Hepatocyte (in vitro differentiated cells): ENCODE measurements at regions not wholly inside any gene's neighbourhood (a gene's known extent, or its start where the extent isn't known, plus 50 kb on each side); places are given as distances from the start of the nearest gene placed in this dataset.

Experiments
- EZH2 ChIP-seq: fragments of 200-600 bp; sonication (generic); IDR thresholded peaks from 2 replicates; pipeline ENCODE4 v1.6.1; 2016; ENCODE audit warnings: antibody characterized with exemption, mild to moderate bottlenecking, borderline replicate concordance
- EZH2phosphoT487 ChIP-seq: fragments of 200-600 bp; sonication (generic); IDR thresholded peaks from one replicate; pipeline ENCODE4 v1.6.1; 2018; ENCODE audit warnings: antibody characterized with exemption, mild to moderate bottlenecking, low read depth, moderate library complexity; ENCODE audit not compliant: unreplicated experiment, severe bottlenecking
- TF ChIP-seq, protein P1 (sequence below): fragments of 200-600 bp; sonication (generic); IDR thresholded peaks from 2 replicates; pipeline ENCODE4 v1.5.1; 2016; ENCODE audit warnings: antibody characterized with exemption, mild to moderate bottlenecking; ENCODE audit not compliant: poor library complexity

DNA sequence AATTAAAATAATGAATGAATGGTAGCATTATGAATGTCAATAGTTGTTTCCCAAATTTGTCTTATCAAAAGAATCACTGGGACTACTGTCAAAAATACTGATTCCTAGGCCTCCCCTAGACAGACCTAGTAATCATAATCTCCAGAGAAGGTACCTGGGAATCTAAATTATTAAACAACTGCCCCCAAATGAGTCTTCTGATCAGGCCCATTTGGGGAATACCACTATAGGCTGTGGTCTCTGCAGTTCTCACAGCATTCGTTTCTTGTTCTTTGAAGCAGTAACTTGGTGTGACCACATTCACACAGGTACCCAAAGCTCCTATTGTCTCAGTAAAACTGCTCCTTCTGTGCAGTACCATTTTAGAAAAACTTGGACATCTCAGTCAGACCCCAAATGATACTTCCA is 230.9 kb downstream of the PIK3R1 start:
- TF ChIP-seq, protein P1, sequence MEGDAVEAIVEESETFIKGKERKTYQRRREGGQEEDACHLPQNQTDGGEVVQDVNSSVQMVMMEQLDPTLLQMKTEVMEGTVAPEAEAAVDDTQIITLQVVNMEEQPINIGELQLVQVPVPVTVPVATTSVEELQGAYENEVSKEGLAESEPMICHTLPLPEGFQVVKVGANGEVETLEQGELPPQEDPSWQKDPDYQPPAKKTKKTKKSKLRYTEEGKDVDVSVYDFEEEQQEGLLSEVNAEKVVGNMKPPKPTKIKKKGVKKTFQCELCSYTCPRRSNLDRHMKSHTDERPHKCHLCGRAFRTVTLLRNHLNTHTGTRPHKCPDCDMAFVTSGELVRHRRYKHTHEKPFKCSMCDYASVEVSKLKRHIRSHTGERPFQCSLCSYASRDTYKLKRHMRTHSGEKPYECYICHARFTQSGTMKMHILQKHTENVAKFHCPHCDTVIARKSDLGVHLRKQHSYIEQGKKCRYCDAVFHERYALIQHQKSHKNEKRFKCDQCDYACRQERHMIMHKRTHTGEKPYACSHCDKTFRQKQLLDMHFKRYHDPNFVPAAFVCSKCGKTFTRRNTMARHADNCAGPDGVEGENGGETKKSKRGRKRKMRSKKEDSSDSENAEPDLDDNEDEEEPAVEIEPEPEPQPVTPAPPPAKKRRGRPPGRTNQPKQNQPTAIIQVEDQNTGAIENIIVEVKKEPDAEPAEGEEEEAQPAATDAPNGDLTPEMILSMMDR, result no peak
- TF ChIP-seq EZH2phosphoT487 (no peak), EZH2 (no peak)
